OCI-LY1 (cell line): ENCODE measurements at regions not wholly inside any gene's neighbourhood (a gene's known extent, or its start where the extent isn't known, plus 50 kb on each side); places are given as distances from the start of the nearest gene placed in this dataset.

Experiments
- CTCF ChIP-seq: fragments of 200-600 bp; sonication (generic), shearing (Covaris generic); IDR thresholded peaks from 2 replicates; pipeline ENCODE4 v1.5.1; 2017; ENCODE audit warnings: mild to moderate bottlenecking, antibody characterized with exemption, low read length, moderate library complexity, mixed read lengths
- EZH2 ChIP-seq: fragments of 200-600 bp; sonication (generic), shearing (Covaris generic); IDR thresholded peaks from 2 replicates; pipeline ENCODE4 v1.8.0; 2017; ENCODE audit warnings: borderline replicate concordance, mixed run types, mild to moderate bottlenecking, antibody characterized with exemption, low read length, moderate library complexity, mixed read lengths

GRCh38 chr3:104779324-104779723 lies 587.4 kb upstream of the ALCAM start:
- no peak for TF ChIP-seq EZH2
- no peak for TF ChIP-seq CTCF
